NCI-H1092 treated with DMSO at 0.1 percent for 48 hours (cell line): ENCODE measurements at regions not wholly inside any gene's neighbourhood (a gene's known extent, or its start where the extent isn't known, plus 50 kb on each side); places are given as distances from the start of the nearest gene placed in this dataset.
"Not testable (repeated sequence)": the region's sequence is repeated elsewhere in the genome, so short reads cannot be mapped to it uniquely, and the experiment has no call there.

Experiments used
- DNase-seq: peaks from one replicate; lab custom pipeline; 2025; lab: John Stamatoyannopoulos, UW

- DNase-seq, result not testable (repeated sequence)
Measured at GRCh38 chr11:80257319-80258015, 816.6 kb upstream of the TENM4 start.

DNA sequence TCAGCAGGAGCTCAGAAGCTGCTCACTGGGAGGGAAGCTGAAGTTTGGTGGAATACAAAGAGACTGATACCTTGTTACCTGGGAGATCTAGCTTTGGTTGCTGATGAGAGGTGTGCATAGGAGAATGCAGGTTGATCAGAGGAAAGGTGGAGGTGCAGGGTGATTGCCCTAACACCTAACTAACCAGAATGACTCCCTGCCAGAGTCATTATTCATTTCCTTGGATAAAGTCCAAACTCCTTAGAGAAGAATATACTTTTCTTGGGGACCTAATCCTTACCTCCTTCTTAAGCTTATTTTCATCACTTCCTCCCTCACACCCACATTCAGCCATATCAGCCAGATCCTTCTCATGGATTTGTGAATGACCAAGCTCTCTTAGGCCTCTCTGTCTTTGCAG, 814.2 kb upstream of the TENM4 start:
- no peak for DNase-seq

- no peak for DNase-seq
Measured at GRCh38 chr11:80241766-80242165, 800.9 kb upstream of the TENM4 start.

GRCh38 chr11:80240245-80240644, 799.4 kb upstream of the TENM4 start:
- DNase-seq, result no peak

GRCh38 chr11:80239217-80239616, 798.4 kb upstream of the TENM4 start:
- no peak for DNase-seq

GRCh38 chr11:80227915-80228314, 787.1 kb upstream of the TENM4 start:
- no peak for DNase-seq

- DNase-seq, result no peak
Measured at GRCh38 chr11:80214413-80214812, 773.6 kb upstream of the TENM4 start.

DNA sequence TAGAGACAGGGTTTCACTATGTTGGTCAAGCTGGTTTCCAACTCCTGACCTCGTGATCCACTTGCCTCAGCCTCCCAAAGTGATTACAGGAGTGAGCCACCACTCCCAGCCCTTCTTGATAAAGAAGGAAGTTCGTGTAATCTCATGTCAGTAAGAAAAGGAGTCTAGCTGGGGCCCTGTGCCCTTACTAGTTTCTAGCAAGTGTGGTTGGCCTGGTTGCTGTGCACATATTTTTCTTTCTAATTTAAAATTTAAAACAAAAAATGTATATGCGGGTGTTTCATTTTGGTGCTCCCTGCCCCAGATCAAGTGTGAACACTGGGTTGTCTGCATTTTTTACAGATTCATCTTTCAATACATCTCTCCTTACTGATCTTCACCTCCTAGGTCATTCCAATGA, 770.8 kb upstream of the TENM4 start:
- no peak for DNase-seq

DNA sequence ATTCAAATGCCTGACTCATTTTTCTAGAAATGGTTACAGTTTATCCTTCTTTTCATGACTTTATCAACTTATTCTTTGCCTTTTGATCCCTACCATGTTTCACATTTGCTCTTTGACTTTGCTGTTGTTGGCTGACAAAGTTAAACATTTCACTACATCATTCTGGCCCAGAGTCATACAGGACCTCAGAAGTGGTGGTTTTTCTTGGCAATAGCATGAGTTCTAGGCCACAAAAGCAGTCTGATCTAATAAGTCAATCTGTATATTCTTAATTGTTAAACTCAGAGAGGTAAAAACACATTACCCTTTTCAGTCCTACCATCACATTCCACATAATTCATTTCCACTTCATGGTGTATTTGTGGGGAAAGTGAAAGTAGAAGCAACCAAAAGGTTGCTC, 763.2 kb upstream of the TENM4 start:
- DNase-seq, result no peak

DNA sequence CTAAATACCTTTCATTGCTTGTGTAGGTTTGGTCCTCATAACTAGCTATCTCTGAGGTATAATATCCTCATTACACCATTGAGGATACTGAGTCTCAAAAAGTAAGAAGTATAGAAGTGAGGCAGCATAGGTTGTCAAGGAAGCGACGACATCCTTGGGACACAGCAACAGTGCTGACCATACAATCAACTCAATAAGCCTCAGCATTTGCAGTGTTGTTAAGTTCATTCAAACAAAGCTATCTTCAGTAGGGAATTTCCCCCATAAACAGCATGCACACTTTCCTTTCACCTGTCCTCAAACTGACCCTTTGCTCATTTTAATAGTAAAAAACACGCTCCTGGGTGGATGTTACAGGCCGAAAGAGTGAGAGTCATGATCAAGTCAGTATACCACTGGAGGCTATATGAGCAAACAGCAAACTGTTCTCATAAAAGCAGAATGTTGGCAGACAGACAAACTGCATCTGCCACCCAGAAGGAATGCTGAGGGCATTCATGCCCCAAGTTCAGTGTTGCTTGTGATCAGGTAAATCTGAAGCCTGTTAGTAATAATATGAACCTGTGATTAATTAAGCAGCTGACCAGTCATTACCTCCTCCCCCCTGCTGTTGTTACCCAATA, 756.2 kb upstream of the TENM4 start:
- no peak for DNase-seq

- no peak for DNase-seq
Measured at GRCh38 chr11:80196041-80196440, 755.2 kb upstream of the TENM4 start.

DNA sequence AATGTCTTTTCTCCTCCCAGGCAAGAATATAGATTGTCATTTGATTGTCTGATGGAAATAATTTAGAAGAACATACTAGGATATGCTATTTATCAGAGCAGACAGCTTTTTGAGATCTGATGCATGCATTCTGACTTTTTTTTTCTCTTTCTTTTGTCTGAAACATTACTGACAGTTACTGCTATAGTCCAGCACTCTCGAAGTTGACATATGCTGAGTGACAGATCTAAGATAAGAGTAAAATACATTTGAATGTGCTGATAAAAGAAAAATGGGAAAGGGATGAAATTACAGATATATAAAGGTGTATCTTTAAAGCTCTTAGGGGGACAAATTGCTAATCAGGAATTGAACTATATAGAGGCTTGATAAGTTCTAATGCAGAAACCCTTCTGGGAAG, 753.8 kb upstream of the TENM4 start:
- DNase-seq, result no peak

DNA sequence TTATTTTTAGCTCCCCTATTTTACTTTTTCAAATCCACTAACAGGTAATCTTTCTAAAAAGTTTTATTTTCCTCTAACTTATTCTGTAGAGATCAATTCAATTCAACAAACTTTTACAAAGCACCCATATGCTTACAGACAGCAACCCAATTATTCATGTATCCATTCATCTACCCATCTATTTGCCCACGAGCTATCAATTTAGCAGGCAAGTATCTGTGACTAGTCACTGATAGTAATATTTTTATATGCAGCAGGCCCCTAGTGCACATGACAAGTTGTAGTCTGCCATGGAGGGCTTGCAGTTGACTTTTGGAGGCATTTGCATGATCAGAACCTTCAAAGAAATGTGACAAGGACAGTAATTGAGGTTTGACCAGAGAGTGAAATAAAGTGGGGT, 753.2 kb upstream of the TENM4 start:
- DNase-seq, result no peak

GRCh38 chr11:80188076-80188627, 747.3 kb upstream of the TENM4 start:
- no peak for DNase-seq

DNA sequence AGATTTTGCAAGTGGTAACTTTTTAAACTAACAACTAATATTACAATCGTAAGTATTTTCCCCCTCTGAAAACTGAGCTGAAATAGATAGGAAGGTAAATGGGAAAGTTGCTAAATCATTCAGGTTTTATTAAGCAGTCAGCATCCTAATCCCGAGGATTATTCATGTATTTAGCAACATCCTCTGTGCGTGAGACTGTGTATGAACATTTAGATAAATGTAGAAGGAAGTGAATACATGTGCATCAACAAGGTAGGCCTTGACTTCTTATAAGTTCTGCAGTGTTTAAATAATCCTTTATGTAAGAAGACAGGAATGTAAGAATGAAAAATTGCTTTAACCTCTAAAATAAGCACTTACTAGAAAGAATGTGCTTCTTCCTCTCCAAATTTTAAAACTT, 745.9 kb upstream of the TENM4 start:
- no peak for DNase-seq

- DNase-seq, result no peak
Measured at GRCh38 chr11:80182901-80183300, 742.1 kb upstream of the TENM4 start.

DNA sequence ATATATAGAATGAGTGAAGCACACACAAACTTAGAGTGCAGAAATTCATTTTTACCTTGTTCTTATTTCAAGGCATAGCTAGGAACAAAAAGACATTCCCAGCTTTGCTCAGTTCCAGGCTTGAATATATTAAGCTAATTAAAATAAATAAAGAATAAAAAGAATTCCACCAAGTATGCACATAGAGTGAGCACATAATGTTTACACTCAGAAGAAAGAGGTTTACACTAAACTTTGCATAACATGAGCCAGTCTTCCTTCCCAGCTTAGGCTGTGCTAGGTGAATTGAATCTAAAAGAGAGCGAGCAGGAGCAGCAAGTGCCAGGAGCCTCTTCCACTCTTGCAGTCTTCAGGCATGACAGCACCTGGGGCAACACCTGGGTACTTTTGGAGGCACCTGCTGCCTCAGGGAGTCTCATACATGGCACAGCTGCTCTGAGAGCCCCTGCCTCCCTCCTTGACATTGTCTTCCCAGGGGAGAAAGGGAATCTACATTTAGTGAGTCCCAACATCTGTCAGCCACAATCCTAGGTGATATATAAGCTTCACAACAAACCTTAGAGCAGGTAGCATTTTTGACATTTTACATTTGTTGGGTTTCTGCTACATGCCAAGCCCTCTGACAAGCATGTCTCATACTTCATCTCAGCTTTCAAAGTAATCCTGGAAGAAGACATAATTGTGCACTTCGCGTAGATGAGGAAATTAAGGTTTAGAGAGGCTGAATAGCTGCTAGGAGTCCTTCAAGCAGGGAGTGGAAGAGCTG, 732.7 kb upstream of the TENM4 start:
- DNase-seq, result no peak

DNA sequence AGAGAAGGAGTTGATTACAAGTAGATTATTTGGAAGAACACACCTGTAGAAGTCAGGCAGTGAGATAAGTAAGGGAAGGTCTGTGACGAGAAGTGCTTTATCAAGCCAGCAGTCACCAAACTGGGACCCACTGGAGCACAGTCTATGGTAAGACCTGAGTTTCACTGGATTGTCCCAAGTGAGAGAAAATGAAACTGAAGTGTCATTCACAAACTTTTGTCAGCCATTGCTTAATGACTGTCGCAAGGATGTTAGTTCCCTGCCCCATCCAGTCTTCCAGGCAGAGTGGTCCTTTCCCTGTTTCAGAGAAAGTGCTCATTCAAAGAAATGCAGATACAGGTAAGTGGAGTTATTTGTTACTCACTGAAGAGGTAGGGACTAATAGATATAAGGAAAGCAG, 728.0 kb upstream of the TENM4 start:
- no peak for DNase-seq

GRCh38 chr11:80167766-80168165, 726.9 kb upstream of the TENM4 start:
- no peak for DNase-seq

DNA sequence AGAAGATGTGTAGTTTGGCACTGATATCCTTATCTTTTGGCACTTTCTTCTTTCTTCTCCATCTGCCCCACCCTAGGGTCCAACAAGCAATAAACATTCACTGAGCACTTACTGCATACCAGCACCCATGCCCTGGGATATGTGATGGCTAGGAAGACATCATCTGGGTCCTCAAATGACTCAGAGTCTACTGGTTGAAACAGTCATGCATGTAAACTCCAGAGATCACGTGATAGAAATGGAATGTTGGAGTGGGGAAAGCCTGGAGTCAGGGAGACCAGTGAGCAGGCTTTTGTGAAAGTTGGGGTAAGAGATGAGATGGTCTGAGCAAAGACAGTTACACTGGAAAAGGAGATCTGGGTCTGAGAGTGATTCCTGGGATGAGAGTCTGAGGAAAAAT, 724.9 kb upstream of the TENM4 start:
- DNase-seq, result no peak

GRCh38 chr11:80163441-80163840, 722.6 kb upstream of the TENM4 start:
- DNase-seq, result no peak

DNA sequence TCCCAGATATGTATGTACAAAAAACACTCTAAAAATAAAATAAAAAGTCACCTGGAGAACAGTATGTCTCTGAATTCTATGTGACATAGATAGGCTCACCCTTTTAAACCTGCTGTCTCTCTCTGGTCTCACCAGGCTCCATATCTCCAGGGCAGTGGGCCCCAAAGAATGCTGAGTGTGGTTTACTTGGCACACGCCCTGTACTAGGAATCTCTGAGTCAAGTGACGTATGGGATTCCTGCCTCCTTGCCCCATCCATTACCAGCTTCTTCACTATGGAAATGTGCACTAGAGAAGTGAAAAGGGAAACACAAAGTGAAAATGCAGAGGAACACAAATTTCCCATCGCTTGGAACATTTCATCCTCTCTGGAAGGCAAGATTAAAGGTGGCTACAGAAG, 722.2 kb upstream of the TENM4 start:
- no peak for DNase-seq

- DNase-seq, result no peak
Measured at GRCh38 chr11:80162387-80162786, 721.6 kb upstream of the TENM4 start.
